ENCODE measurements at regions not wholly inside any gene's neighbourhood (a gene's known extent, or its start where the extent isn't known, plus 50 kb on each side); places are given as distances from the start of the nearest gene placed in this dataset.

DNA sequence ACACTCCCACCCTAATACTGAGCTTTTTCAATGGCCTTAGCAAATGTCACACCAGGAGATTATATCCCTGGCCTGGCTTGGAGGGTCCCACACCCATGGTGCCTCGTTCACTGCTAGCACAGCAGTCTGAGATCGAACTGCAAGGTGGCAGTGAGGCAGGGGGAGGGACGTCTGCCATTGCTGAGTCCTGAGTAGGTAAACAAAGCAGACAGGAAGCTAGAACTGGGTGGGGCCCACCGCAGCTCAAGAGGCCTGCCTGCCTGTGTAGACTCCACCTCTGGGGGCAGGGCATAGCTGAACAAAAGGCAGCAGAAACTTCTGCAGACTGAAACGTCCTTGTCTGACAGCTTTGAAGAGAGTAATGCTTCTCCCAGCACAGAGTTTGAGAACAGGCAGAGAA is 338.9 kb upstream of the MBL2 start:
- H3K27ac ChIP-seq = no peak overlapping the region
- H3K4me3 ChIP-seq = no peak overlapping the region
- H3K36me3 ChIP-seq = no peaks in the 10 kb centered on the region
- intact Hi-C loops (cut with DNase I) = no loop called here
- H3K27me3 ChIP-seq = no peaks in the 10 kb centered on the region
- TF ChIP-seq, protein P1, sequence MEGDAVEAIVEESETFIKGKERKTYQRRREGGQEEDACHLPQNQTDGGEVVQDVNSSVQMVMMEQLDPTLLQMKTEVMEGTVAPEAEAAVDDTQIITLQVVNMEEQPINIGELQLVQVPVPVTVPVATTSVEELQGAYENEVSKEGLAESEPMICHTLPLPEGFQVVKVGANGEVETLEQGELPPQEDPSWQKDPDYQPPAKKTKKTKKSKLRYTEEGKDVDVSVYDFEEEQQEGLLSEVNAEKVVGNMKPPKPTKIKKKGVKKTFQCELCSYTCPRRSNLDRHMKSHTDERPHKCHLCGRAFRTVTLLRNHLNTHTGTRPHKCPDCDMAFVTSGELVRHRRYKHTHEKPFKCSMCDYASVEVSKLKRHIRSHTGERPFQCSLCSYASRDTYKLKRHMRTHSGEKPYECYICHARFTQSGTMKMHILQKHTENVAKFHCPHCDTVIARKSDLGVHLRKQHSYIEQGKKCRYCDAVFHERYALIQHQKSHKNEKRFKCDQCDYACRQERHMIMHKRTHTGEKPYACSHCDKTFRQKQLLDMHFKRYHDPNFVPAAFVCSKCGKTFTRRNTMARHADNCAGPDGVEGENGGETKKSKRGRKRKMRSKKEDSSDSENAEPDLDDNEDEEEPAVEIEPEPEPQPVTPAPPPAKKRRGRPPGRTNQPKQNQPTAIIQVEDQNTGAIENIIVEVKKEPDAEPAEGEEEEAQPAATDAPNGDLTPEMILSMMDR (IDR thresholded peaks at IDR 0.05) = no peak
- no peak for TF ChIP-seq POLR2A (IDR thresholded peaks at IDR 0.05)
- ATAC-seq (no peak), DNase-seq (no peak)
- 40% methylated on average over 5 of the region's 5 CpGs for WGBS (ENCODE audit: insufficient coverage, low coverage, low lambda C conversion rate, missing lambda C conversion rate)
- no peaks in the 10 kb centered on the region for H3K9me3 ChIP-seq
- H3K4me1 ChIP-seq = no peaks in the 10 kb centered on the region

GRCh38 chr10:53109320-53109719 is 336.7 kb upstream of the MBL2 start:
- ATAC-seq = no peak
- intact Hi-C loops (cut with DNase I) = no loop called here
- TF ChIP-seq, protein P1 (IDR thresholded peaks at IDR 0.05) = no peak
- Histone ChIP-seq H3K27ac (no peak overlapping the region), H3K27me3 (no peaks in the 10 kb centered on the region), H3K9me3 (no peaks in the 10 kb centered on the region), H3K4me1 (no peaks in the 10 kb centered on the region), H3K4me3 (no peak overlapping the region), H3K36me3 (no peaks in the 10 kb centered on the region)
- DNase-seq = no peak
- 78% methylated on average over 2 of the region's 2 CpGs for WGBS (ENCODE audit: insufficient coverage, low coverage, low lambda C conversion rate, missing lambda C conversion rate)

- Histone ChIP-seq H3K4me3 (no peak overlapping the region), H3K27me3 (no peaks in the 10 kb centered on the region), H3K36me3 (no peaks in the 10 kb centered on the region), H3K27ac (no peak overlapping the region), H3K9me3 (no peaks in the 10 kb centered on the region), H3K4me1 (no peaks in the 10 kb centered on the region)
- TF ChIP-seq POLR2A (IDR thresholded peaks at IDR 0.05) = no peak
- TF ChIP-seq, protein P1 (IDR thresholded peaks at IDR 0.05) = no peak
- 64% methylated on average over 4 of the region's 4 CpGs for WGBS (ENCODE audit: insufficient coverage, low coverage, low lambda C conversion rate, missing lambda C conversion rate)
- DNase-seq (no peak), ATAC-seq (no peak)
- intact Hi-C loops (cut with DNase I) = no loop called here
Measured at GRCh38 chr10:53108317-53108934, 335.8 kb upstream of the MBL2 start.

- ATAC-seq = no peak
- TF ChIP-seq POLR2A (IDR thresholded peaks at IDR 0.05) = no peak
- TF ChIP-seq, protein P1 (IDR thresholded peaks at IDR 0.05) = no peak
- H3K36me3 ChIP-seq = no peaks in the 10 kb centered on the region
- WGBS (ENCODE audit: insufficient coverage, low coverage, low lambda C conversion rate, missing lambda C conversion rate) = 62% methylated on average over 5 of the region's 5 CpGs
- no peak for DNase-seq
- H3K27me3 ChIP-seq = no peaks in the 10 kb centered on the region
- H3K4me1 ChIP-seq = no peaks in the 10 kb centered on the region
- intact Hi-C loops (cut with DNase I) = no loop called here
- no peak overlapping the region for H3K27ac ChIP-seq
- no peaks in the 10 kb centered on the region for H3K9me3 ChIP-seq
- H3K4me3 ChIP-seq = no peak overlapping the region
Measured at GRCh38 chr10:53107711-53108110, 335.1 kb upstream of the MBL2 start.

GRCh38 chr10:53102424-53102823 is 329.8 kb upstream of the MBL2 start:
- no peaks in the 10 kb centered on the region for H3K27me3 ChIP-seq
- ATAC-seq = no peak
- 72% methylated on average over 4 of the region's 4 CpGs for WGBS (ENCODE audit: insufficient coverage, low coverage, low lambda C conversion rate, missing lambda C conversion rate)
- H3K9me3 ChIP-seq = no peaks in the 10 kb centered on the region
- no peaks in the 10 kb centered on the region for H3K4me1 ChIP-seq
- no peak overlapping the region for H3K27ac ChIP-seq
- intact Hi-C loops (cut with DNase I) = no loop called here
- H3K36me3 ChIP-seq = no peaks in the 10 kb centered on the region
- H3K4me3 ChIP-seq = no peak overlapping the region
- DNase-seq = no peak
- TF ChIP-seq, protein P1 (IDR thresholded peaks at IDR 0.05) = no peak
